ENCODE measurements at regions not wholly inside any gene's neighbourhood (a gene's known extent, or its start where the extent isn't known, plus 50 kb on each side); places are given as distances from the start of the nearest gene placed in this dataset.

- no peaks in the 10 kb centered on the region for H3K4me1 Mint-ChIP-seq (ENCODE audit: low read depth, unreplicated experiment)
- BruUV-seq (replicated peaks) = no TSS peak
- H3K4me3 Mint-ChIP-seq (ENCODE audit: unreplicated experiment) = no peak overlapping the region
- no peak for DNase-seq
- ChIA-PET CTCF (no interaction called here), POLR2A (no interaction called here)
- H3K27me3 Mint-ChIP-seq (ENCODE audit: insufficient read depth, unreplicated experiment) = no peaks in the 10 kb centered on the region
- Histone ChIP-seq H3K27me3 (replicated peaks; ENCODE audit: control insufficient read depth, insufficient read depth, low read length) (no peaks in the 10 kb centered on the region), H3K4me1 (no peaks in the 10 kb centered on the region), H3K4me3 (ENCODE audit: low read depth, low read length) (no peak overlapping the region), H3K9me3 (peaks cover 8% of the 10 kb centered on the region; the same call in 1 of the 2 replicates), H3K36me3 (ENCODE audit: control insufficient read depth, insufficient read depth, low read length) (no peaks in the 10 kb centered on the region)
- TF ChIP-seq CTCF (IDR thresholded peaks at IDR 0.05; ENCODE audit: insufficient read depth in 1 of 2, low read depth in 1 of 2, low read length in 1 of 2, severe bottlenecking in 1 of 2, unreplicated experiment in 1 of 2) = no peak
- H3K36me3 Mint-ChIP-seq (ENCODE audit: insufficient read depth, unreplicated experiment) = peaks cover 11% of the 10 kb centered on the region
- intact Hi-C loops (cut with micrococcal nuclease; ENCODE audit: unreplicated experiment) = no loop called here
- H3K9me3 Mint-ChIP-seq (ENCODE audit: unreplicated experiment) = peaks cover 9% of the 10 kb centered on the region
- no peak overlapping the region for H3K27ac Mint-ChIP-seq (ENCODE audit: unreplicated experiment)
Measured at GRCh38 chr16:31767267-31767666, 106.3 kb upstream of the ZNF267 start.

- Histone ChIP-seq H3K4me3 (ENCODE audit: low read depth, low read length) (no peak overlapping the region), H3K27me3 (replicated peaks; ENCODE audit: control insufficient read depth, insufficient read depth, low read length) (no peaks in the 10 kb centered on the region), H3K36me3 (ENCODE audit: control insufficient read depth, insufficient read depth, low read length) (no peaks in the 10 kb centered on the region), H3K4me1 (no peaks in the 10 kb centered on the region), H3K9me3 (no peaks in the 10 kb centered on the region; the same call in 1 of the 2 replicates)
- no TSS peak for BruUV-seq (replicated peaks)
- ChIA-PET CTCF (no interaction called here), POLR2A (no interaction called here)
- Mint-ChIP-seq H3K4me1 (ENCODE audit: low read depth, unreplicated experiment) (no peaks in the 10 kb centered on the region), H3K9me3 (ENCODE audit: unreplicated experiment) (peaks cover 26% of the 10 kb centered on the region), H3K36me3 (ENCODE audit: insufficient read depth, unreplicated experiment) (no peaks in the 10 kb centered on the region), H3K27me3 (ENCODE audit: insufficient read depth, unreplicated experiment) (no peaks in the 10 kb centered on the region), H3K4me3 (ENCODE audit: unreplicated experiment) (no peak overlapping the region), H3K27ac (ENCODE audit: unreplicated experiment) (no peak overlapping the region)
- intact Hi-C loops (cut with micrococcal nuclease; ENCODE audit: unreplicated experiment) = no loop called here
- no peak for DNase-seq
- no peak for TF ChIP-seq CTCF (IDR thresholded peaks at IDR 0.05; ENCODE audit: insufficient read depth in 1 of 2, low read depth in 1 of 2, low read length in 1 of 2, severe bottlenecking in 1 of 2, unreplicated experiment in 1 of 2)
Measured at GRCh38 chr16:31780342-31780741, 93.3 kb upstream of the ZNF267 start.

- ChIA-PET CTCF (no interaction called here), POLR2A (no interaction called here)
- Mint-ChIP-seq H3K27me3 (ENCODE audit: insufficient read depth, unreplicated experiment) (no peaks in the 10 kb centered on the region), H3K36me3 (ENCODE audit: insufficient read depth, unreplicated experiment) (no peaks in the 10 kb centered on the region), H3K4me1 (ENCODE audit: low read depth, unreplicated experiment) (no peaks in the 10 kb centered on the region), H3K27ac (ENCODE audit: unreplicated experiment) (no peak overlapping the region), H3K4me3 (ENCODE audit: unreplicated experiment) (no peak overlapping the region), H3K9me3 (ENCODE audit: unreplicated experiment) (peaks cover 36% of the 10 kb centered on the region)
- H3K36me3 ChIP-seq (ENCODE audit: control insufficient read depth, insufficient read depth, low read length) = no peaks in the 10 kb centered on the region
- BruUV-seq (replicated peaks) = no TSS peak
- TF ChIP-seq CTCF (IDR thresholded peaks at IDR 0.05; ENCODE audit: insufficient read depth in 1 of 2, low read depth in 1 of 2, low read length in 1 of 2, severe bottlenecking in 1 of 2, unreplicated experiment in 1 of 2) = no peak
- H3K9me3 ChIP-seq = no peaks in the 10 kb centered on the region
- H3K4me3 ChIP-seq (ENCODE audit: low read depth, low read length) = no peak overlapping the region
- intact Hi-C loops (cut with micrococcal nuclease; ENCODE audit: unreplicated experiment) = no loop called here
- DNase-seq = no peak
- no peaks in the 10 kb centered on the region for H3K27me3 ChIP-seq (replicated peaks; ENCODE audit: control insufficient read depth, insufficient read depth, low read length)
- no peaks in the 10 kb centered on the region for H3K4me1 ChIP-seq
Measured at GRCh38 chr16:31785126-31785525, 88.5 kb upstream of the ZNF267 start.
